ENCODE measurements at regions not wholly inside any gene's neighbourhood (a gene's known extent, or its start where the extent isn't known, plus 50 kb on each side); places are given as distances from the start of the nearest gene placed in this dataset.

- TF ChIP-seq CTCF (IDR thresholded peaks at IDR 0.05) (no peak), POLR2A (IDR thresholded peaks at IDR 0.05) (no peak), EP300 (IDR thresholded peaks at IDR 0.05) (no peak)
Observed at GRCh38 chr5:113692891-113693457, 179.5 kb downstream of the YTHDC2 start.

Measured in ovary (tissue), 3 donors.